Endothelial cell of hepatic sinusoid (primary cell): ENCODE measurements at regions not wholly inside any gene's neighbourhood (a gene's known extent, or its start where the extent isn't known, plus 50 kb on each side); places are given as distances from the start of the nearest gene placed in this dataset.

Experiments
- in situ Hi-C: cut with HindIII; loops from 2 replicates; pipeline ENCODE4 v1.10.0; 2017; ENCODE audit warnings: low sequenced_read_pairs

DNA sequence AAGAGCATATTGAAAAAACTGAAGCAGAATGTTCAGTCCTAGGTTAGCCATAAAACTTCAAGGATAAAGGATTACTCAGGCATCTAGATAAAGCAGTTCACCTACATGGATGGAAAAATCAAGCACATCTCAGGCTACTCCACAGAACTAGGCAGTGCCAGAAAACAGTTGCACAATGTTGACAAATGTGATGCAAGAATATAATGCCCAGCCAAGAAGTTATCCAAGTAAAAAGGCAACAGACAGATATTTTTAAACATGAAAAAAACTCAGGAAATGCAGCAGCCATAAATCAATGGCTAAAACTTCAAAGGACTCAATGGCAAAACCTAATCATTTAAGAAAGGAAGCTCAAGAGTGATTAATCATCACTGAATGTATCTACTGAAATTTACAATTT lies 456.0 kb upstream of the FAM241A start:
- in situ Hi-C loops: no loop called here

DNA sequence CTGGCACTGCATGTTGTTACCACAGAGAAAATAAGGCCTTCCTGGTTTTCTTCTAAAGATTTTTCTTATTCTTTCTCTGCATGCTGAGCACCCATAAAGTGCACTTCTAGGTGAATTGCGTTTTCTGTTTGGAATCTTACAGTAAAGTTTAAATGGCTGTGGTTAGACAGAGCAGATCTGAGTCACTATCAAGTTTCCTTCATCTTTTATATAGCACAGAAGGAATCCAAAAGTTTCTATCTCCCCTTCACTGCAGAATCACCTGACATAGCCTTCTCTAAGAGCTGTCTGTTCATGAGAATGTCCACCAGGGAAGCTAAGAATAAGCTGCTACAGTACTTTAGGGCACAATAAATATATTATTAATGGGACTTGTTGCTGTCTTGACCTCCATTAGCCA lies 455.5 kb upstream of the FAM241A start:
- in situ Hi-C loops: no loop called here

DNA sequence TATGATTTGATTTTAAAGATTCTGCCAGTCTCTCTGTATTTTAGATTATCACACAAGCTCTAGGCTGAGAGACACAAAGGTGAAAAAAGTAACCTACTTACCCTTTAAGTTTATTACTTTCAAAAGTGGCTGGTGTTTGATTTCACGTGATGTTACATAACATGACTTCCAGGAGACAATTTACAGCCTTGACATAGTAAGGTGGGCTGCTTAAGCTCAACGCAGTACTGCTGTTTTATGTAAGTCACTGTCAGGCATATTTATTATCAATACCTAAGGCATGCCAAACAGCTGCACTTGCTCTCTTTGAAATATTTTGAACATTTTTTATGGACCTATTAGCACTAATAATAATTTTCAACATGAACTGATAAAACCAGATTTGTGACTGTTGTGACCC lies 451.5 kb upstream of the FAM241A start:
- in situ Hi-C loops: no loop called here

DNA sequence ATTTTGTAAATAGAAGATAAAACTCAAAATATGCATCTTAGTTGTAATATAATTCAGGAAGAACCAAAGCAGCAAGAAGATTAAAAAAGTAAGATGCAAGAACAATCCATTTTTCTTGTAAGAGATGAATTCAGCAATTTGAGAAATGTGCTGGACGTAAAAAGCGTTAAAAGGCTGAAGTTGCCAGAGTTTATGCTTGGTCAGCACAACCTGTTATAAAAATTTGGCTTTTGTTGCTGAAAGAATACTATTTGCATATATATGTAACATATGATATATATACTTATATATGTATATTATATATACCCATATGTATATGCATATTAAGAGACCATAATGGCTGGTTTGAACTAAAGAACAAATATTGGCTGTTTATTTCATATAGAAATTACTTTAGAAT lies 449.6 kb upstream of the FAM241A start:
- in situ Hi-C loops: no loop called here

DNA sequence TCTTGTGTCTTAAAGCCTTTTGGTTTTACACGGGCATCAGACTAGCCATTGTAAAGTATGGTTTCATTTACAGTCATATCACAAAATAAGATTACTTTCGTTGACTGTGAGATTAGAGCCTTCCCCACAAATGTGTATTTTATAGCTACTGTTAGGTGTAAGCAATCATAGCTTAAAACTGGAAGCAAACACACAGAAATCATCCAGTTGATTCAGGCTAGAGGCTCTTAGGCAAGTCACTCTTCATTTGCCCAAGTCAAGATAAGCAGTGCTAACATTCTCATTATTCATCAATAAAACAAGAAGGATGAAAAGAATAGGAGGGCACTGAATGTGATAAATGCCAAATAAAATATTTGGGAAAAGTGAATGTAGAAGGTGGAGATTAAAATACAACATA lies 448.7 kb upstream of the FAM241A start:
- in situ Hi-C loops: no loop called here

DNA sequence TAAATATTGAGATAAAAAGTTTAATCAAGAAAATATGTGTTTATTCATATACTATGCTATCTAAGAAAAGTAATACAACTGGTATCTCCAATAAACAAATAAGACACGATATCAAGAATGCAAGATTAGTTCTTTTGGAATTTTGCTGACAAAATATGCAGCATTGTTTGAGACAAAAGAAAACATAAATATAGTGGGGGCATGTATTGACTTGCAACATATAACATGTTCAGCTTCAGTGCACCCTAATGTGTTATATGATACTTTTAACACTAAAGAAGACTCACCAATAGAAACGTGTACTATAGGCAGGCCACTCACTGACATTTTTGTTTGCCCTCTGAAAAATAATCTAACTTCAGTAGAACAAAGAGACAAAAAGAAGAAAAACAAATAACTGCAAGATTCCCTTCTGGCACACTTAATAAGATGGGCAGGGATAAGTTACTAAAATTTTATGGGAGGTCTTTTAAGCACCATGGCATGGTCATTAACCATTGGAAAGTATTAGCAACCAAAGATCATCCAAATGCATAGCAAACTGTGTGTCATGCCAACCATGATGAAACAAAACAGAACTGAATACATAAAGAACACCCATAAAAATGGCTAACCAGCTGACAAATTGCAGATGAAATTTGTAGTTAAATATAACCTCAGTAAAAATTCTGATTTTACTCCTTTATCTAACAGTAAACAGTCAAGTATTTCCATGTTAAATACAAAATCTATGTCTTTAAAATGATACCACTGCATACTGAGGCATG lies 447.9 kb upstream of the FAM241A start:
- in situ Hi-C loops: no loop called here

DNA sequence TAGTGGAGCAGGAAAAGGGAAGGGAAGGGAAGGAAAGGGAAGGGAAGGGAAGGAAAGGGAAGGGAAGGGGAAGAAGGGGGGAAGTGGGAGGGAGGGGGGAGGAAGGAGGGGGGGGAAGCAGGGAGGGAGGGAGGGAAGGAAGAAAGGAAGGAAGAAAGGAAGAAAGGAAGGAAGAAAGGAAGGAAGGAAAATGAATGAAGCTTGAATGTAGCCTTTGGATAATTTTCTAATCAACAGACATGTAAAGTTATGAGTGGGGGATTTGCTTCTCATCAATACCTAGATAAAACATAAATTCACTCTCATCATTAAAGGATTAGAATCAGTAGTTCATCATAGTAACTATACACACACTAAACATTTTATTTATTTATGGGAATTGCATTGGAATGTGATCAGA lies 446.9 kb upstream of the FAM241A start:
- in situ Hi-C loops: no loop called here

DNA sequence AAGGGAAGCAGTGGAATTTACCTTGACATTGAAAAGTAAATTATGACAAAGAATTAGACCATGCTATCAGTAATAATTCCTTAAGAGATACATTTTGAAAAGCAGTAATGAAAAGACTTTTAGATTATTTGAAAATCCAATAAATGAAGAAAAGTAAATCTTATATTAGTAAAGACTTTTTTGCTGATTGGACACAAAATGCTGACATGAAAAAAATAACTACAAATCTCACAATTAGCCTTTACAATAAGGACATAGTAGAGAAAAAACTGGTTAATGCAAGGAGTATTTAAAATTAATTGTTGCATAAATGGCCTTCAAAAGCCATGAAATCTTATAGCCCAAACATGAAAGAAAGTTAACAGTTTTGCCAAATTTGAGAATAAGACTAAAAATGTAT lies 446.1 kb upstream of the FAM241A start:
- in situ Hi-C loops: no loop called here

DNA sequence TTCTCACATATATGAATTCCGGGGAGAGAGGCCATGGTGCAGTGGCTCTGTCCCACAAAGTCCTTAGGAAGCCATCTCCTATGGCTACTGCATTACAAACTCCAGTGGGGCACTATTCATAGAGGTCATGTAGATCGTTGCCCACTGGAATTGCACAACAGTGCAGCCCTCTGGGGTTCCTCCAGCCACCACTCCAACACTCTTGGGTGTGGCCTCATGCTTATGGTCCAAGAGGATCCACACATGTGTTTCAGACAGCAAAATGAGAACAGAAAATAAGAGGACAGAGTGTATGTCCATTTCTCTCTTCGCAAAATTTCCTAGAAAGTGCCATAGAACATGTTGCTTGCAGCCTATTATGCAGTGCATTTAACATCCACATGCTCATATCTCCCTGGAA lies 444.2 kb upstream of the FAM241A start:
- in situ Hi-C loops: no loop called here

DNA sequence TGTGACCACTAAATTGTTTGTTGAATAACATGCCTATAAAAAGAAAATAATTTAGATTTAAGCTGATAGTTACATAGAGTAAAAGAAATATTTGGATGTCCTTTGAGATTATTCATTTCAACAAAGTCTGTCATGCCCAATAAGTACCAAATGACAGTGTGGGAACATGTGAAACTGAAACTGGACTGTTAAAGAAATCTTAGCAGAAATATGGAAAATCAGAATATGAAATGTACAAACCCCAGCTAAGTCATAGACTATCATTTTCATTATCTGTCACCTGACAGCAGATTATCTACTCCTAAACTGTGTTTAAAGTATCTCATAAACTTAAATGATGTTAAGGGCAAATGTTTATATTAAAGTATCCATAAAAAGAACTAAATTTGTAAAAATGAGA lies 437.8 kb upstream of the FAM241A start:
- in situ Hi-C loops: no loop called here

DNA sequence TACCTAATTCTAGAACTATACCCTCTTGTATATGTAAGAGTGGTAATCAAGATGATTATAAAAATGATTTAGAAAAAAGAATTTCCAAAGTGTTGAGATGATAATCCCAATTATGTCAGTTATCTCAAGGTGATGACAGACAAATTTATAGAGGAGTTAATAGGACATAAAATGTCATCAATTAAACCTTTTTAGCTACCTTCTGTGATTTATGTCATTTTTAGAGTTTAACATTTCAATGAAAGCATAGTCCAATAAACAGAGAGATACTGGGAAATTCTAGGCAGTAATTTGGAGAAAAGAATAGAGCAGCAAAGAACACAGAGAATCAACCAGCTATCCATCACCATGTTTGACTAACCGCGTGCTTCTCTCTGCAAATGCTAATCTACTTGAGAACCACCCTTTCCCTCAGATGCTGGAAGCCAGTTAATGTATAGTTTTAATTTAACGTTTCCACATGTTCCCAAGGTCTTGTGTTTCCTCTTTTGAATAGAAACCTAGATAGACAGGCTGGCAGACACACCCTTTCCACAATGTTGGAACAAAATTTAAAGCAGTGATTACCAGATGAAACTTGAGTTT lies 433.1 kb upstream of the FAM241A start:
- in situ Hi-C loops: no loop called here

DNA sequence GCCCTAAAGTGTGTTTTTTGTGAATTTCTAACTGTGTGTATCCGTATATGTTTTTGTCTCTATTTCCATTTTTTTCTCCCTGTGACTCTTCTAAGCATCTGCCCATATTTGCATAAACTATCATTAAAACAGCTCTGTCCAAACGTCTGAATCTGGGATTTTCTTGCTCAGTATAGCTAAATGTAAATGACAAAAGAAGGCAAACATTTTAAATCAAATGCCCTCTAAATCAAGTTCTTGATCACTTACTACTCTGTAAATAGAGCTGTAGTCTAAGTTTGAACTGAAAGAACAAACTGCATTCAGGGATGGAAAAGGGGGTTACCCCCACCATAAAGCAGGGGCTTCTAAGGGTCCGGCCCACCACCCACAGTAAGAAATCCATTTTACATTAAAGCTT lies 432.0 kb upstream of the FAM241A start:
- in situ Hi-C loops: no loop called here

DNA sequence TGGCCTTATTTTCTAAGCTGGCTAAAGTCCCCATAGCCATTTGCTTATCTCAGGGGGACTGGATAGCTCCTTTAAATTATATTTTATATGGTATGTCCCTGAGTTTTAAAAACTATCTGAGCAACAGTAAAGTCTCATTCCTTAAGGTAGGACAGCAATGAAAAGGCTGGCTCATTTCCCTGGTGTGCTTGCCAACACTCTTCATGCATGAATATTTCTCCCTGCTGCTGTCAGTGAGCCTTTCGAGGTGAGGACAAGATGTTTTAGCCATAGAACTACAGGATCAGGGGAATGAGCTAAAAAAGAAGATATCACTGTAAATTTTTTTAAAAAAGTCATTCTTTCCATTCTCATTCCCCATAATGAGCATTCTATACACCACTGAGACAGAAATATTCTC lies 427.3 kb upstream of the FAM241A start:
- in situ Hi-C loops: no loop called here

DNA sequence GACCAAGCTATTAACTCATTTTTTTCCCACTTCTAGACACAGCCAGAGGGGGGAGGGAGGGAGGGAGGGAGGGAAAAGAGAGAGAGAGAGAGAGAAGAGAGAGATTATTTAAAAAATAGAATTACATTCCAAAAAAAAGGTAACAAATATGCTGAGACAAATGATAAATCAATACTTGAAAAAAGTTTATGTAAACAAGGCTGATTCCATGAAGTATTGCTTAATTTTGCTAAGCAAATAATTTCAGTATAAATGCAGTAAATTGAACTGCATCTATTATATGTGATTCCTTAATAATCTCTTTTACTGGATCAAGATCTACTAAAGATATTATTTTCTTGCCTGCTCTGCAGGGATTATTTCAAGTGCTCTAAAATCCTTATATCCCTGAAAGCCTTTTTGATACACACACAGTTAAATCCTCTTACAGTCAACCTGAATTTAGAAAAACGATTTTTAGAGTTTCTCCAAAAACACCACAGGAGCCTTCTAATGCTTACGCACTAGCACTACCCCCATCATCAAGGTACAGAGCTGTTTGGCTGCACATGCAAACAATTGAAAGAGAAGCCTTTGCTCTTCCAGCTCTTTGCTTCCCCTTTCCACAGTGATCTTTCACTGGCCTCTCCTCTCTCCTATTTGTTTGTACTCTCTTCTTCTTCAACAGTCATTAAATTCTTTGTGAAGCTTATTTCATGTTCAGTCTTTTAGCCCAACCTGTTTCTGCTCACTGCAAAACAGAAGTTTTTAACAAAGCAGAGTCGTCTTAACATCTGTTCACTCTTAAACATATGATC lies 426.3 kb upstream of the FAM241A start:
- in situ Hi-C loops: no loop called here

DNA sequence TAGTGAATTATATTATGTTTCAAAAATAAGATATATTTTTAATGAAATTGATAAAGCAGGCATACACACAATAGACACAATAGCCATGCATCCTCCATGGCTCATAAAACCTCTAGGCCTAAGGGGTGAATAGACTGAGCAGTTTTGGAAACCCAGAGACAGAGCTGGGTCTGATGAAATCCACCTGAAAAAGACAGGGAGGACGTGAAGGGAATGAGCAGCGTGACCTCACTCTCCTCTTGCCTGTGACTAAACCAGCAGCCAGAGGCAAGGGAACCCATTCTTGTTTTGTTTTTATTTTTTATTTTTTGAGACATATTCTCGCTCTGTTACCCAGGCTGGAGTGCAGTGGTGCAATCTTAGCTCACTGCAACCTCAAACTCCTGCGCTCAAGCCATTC lies 424.4 kb upstream of the FAM241A start:
- in situ Hi-C loops: no loop called here

DNA sequence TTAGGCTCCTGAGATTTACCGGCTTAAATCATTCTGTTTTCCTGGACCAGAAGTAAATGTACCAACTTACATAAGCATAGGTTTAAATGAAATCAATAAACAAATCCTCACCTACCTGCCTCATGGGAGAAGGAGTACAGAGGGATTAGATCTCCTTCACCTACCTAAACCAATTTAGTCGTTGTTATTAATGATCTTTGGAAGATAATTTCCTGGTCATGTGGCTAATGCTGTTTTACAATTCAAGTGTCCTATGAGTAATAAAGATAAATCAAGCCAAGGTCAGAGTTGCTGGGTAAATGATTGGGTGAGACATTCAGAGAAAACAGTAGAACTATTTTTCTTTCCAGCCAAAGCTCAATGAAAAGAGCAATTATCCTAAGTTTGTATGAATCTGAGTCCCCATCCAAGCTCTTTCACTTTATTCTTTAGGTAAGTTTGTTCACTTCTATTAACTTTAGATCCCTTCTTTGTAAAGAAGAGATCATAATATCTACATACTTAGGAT lies 423.0 kb upstream of the FAM241A start:
- in situ Hi-C loops: no loop called here

DNA sequence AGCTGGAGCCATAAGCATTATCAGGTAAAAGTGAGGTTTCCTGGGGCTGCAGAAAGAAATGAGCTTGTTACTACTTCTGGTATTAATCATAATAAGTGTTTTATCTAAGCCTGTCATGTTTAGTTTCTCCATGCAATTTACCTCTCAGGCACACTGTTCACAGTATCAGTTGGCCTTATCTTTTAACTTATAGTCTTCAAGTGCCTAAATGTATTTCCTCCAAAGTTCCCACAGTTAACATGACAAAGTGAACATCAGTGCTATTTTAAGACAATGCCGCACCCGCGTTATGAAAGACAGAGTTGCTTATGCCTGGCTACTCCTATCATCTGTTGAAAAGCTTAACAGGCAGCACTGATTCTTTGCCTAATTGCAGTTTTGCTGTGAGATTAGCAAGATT lies 408.7 kb upstream of the FAM241A start:
- in situ Hi-C loops: no loop called here

DNA sequence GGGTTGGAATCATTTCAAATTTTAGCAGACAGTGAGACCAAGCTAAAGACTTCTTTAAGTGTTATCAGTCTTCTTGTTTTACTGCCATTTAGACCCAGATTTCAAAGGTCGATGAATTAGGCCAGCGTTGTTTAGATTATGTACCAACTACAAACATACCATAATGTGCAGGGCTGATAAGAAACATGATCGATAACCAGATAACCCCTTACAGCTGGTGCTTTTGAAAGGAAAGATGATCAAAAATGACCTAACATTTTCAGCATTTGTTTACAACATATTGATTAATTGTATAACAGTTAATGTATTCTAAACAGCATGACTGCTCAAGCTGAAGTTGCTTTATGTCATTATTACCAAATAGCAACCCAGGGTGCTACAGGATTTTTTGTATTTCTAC lies 400.4 kb upstream of the FAM241A start:
- in situ Hi-C loops: no loop called here

DNA sequence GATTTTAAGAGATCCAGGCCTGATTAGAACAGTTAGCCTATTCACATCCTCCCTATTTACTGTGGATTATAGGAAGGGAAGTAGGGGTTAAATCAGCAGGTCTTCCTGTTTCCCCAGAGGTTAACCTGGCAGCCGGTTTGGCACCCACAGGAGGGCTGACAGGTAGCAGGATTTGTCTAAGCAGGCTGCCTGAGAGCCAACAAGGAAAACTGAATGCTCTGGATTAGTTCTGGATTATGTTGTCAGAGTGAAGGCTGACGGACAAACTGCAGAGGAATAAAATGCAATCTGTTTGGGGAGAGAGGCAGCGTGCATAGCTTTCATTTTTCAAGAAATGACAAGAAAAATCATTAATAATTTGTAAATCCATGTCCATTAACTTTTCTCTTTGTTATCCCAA lies 397.1 kb upstream of the FAM241A start:
- in situ Hi-C loops: no loop called here

DNA sequence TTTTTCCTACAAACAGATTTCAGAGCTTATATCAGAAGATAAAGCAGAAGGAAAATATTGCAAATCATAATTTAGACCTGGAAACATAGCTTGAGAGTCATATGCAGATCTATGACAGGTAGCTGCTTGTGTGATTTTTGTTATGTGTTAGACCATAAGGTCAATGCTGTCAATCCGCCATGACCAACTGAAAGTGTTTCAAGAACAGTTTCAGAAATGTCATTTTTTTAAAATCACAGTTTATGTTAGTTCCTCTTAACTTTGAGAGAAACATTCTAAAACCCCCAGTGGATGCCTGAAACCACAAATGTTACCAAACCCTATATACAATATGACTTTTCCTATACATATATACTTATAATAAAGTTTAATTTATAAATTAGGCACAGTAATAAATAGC lies 391.3 kb upstream of the FAM241A start:
- in situ Hi-C loops: no loop called here

DNA sequence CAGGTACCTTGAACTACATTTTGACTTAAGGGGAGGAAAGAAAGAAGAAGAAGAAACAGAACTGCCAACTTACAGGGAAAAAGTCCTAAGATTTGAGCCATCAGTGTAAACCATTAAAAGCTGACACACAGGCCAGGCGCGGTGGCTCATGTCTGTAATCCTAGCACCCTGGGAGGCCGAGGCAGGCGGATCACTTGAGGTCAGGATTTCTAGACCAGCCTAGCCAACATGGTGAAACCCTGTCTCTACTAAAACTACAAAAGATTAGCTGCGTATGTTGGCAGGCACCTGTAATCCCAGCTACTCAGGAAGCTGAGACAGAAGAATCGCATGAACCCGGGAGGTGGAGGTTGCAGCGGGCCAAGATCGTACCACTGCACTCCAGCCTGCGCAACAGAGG lies 389.7 kb upstream of the FAM241A start:
- in situ Hi-C loops: no loop called here

DNA sequence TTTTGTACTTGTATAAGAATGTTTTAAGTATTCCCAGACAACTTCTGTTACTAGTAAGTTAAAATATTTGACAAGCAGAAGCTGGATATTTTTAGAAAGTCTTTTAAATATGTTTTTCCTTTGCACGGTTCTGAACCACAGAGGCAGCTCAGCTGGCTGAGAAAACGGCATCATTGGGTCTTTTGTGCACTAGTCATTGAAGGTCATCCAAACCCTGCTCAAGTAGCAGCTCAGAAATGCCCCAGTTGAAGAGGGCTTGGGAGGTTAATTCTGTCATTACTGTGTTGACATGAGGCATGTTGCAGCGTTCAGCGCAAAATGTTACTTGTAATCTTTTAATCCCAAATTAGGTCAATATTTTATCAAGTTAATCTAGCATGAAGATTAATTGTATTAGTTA lies 383.7 kb upstream of the FAM241A start:
- in situ Hi-C loops: no loop called here
